H1 (cell line): ENCODE measurements at regions not wholly inside any gene's neighbourhood (a gene's known extent, or its start where the extent isn't known, plus 50 kb on each side); places are given as distances from the start of the nearest gene placed in this dataset.

Source experiments
- CTCF ChIA-PET: fragments of 300-600 bp; sonication (Branson Sonifier 250); formaldehyde crosslinking; loops from one replicate; lab custom pipeline; 2021; ENCODE audit not compliant: partially characterized antibody; lab: Charles Lee
- POLR2A ChIA-PET: fragments of 300-600 bp; sonication (Branson Sonifier 250); formaldehyde crosslinking; loops from one replicate; lab custom pipeline; 2021; ENCODE audit warnings: inconsistent platforms; ENCODE audit not compliant: partially characterized antibody; lab: Charles Lee
- DNase-seq, 2 experiments: peaks; one replicate each; pipeline versions ENCODE4 v3.0.0 to v3.0.0-alpha.2; 2010 to 2022; ENCODE audit warnings: low spot score in 2 of 2, low read depth in 1 of 2, mixed read lengths in 1 of 2
- FAIRE-seq: peaks from 2 replicates; lab custom pipeline; 2011; peaks lifted over from hg19 to GRCh38; lab: Jason Lieb, UNC
- H2AFZ ChIP-seq: 2 replicates; pipeline ENCODE4 v1.8.1; 2012; ENCODE audit warnings: low read length, inconsistent platforms
- H2AK5ac ChIP-seq: 2 replicates; pipeline ENCODE4 v1.6.1; 2013; ENCODE audit warnings: low read depth, low read length
- H2BK120ac ChIP-seq: replicated peaks from 2 replicates; pipeline ENCODE3; 2013; ENCODE audit warnings: low read depth, low read length, inconsistent platforms
- H2BK12ac ChIP-seq: 2 replicates; pipeline ENCODE4 v1.6.1; 2013; ENCODE audit warnings: low read depth, low read length
- H2BK15ac ChIP-seq: 2 replicates; pipeline ENCODE4 v1.6.1; 2013; ENCODE audit warnings: low read length
- H2BK20ac ChIP-seq: 2 replicates; pipeline ENCODE4 v1.6.1; 2013; ENCODE audit warnings: low read length
- H2BK5ac ChIP-seq: 2 replicates; pipeline ENCODE4 v1.6.1; 2013; ENCODE audit warnings: low read depth, low read length
- H3K14ac ChIP-seq: 2 replicates; pipeline ENCODE4 v1.6.1; 2013; ENCODE audit warnings: inconsistent platforms; ENCODE audit not compliant: insufficient read length
- H3K18ac ChIP-seq: 2 replicates; pipeline ENCODE4 v1.6.1; 2013; ENCODE audit warnings: low read length; ENCODE audit errors: extremely low read depth
- H3K23ac ChIP-seq: 2 replicates; pipeline ENCODE4 v1.6.1; 2013; ENCODE audit warnings: inconsistent platforms; ENCODE audit not compliant: insufficient read length
- H3K23me2 ChIP-seq: 2 replicates; pipeline ENCODE4 v1.6.1; 2013; ENCODE audit warnings: low read depth, low read length
- H3K27ac ChIP-seq: 2 replicates; pipeline ENCODE4 v1.6.1; 2011; ENCODE audit warnings: low read depth, low read length, inconsistent platforms
- H3K27me3 ChIP-seq, 4 experiments: replicated peaks in 1 of 4; 1 replicate in 1 of 4; 2 replicates in 3 of 4; pipeline versions ENCODE4 v1.6.1 to v1.8.1; 2011 to 2013; ENCODE audit warnings: low read length in 3 of 4, mild to moderate bottlenecking in 3 of 4, inconsistent platforms in 2 of 4, mixed read lengths in 2 of 4, moderate library complexity in 1 of 4; ENCODE audit not compliant: control insufficient read depth in 3 of 4, insufficient read depth in 3 of 4; ENCODE audit errors: extremely low read depth in 1 of 4
- H3K36me3 ChIP-seq, 4 experiments: 2 replicates each; pipeline versions ENCODE4 v1.6.1 to v1.8.1; 2011 to 2013; ENCODE audit warnings: mild to moderate bottlenecking in 4 of 4, low read length in 3 of 4, moderate library complexity in 2 of 4, control low read depth in 1 of 4, inconsistent platforms in 1 of 4; ENCODE audit not compliant: insufficient read depth in 4 of 4, control insufficient read depth in 2 of 4
- H3K4ac ChIP-seq: replicated peaks from 2 replicates; pipeline ENCODE3; 2013; ENCODE audit warnings: low read length, low read depth, mixed read lengths, inconsistent platforms; ENCODE audit not compliant: insufficient read length
- H3K4me1 ChIP-seq, 4 experiments: replicated peaks in 1 of 4; 1 replicate in 1 of 4; 2 replicates in 3 of 4; pipeline versions ENCODE4 v1.6.1 to v1.8.1; 2011 to 2013; ENCODE audit warnings: low read length in 3 of 4, inconsistent platforms in 2 of 4, mixed read lengths in 1 of 4; ENCODE audit not compliant: insufficient read depth in 4 of 4, control insufficient read depth in 3 of 4
- H3K4me2 ChIP-seq, 2 experiments: 2 replicates each; pipeline versions ENCODE4 v1.6.1 to v1.8.1; 2011 to 2013; ENCODE audit warnings: low read depth in 2 of 2, low read length in 2 of 2, control low read depth in 1 of 2, inconsistent platforms in 1 of 2, mild to moderate bottlenecking in 1 of 2; ENCODE audit not compliant: insufficient read depth in 1 of 2
- H3K4me3 ChIP-seq, 4 experiments: fragments of 200-600, 300-600 bp in 1 of 4; sonication (generic), shearing (Covaris generic), sonication (Bioruptor Twin) in 1 of 4; 2 replicates each; pipeline versions ENCODE4 v1.5.1 to v1.8.1; 2011 to 2016; ENCODE audit warnings: low read length in 4 of 4, low read depth in 3 of 4, control low read depth in 2 of 4, inconsistent platforms in 2 of 4, mild to moderate bottlenecking in 2 of 4, mixed read lengths in 1 of 4, moderate library complexity in 1 of 4; ENCODE audit not compliant: insufficient read depth in 2 of 4; ENCODE audit errors: extremely low read depth in 1 of 4
- H3K56ac ChIP-seq: replicated peaks from 2 replicates; pipeline ENCODE3; 2013; ENCODE audit warnings: low read depth, mild to moderate bottlenecking, mixed read lengths, low read length, inconsistent platforms; ENCODE audit not compliant: insufficient read length
- H3K79me1 ChIP-seq: 2 replicates; pipeline ENCODE4 v1.6.1; 2013; ENCODE audit warnings: low read depth, low read length, control low read depth
- H3K79me2 ChIP-seq, 2 experiments: 2 replicates each; pipeline versions ENCODE4 v1.6.1 to v1.8.1; 2012 to 2013; ENCODE audit warnings: low read length in 2 of 2, mild to moderate bottlenecking in 2 of 2, inconsistent platforms in 1 of 2; ENCODE audit not compliant: insufficient read depth in 2 of 2, control insufficient read depth in 1 of 2
- H3K9ac ChIP-seq, 4 experiments: replicated peaks in 1 of 4; 1 replicate in 1 of 4; 2 replicates in 3 of 4; pipeline versions ENCODE4 v1.6.1 to v1.8.1; 2011 to 2013; ENCODE audit warnings: low read depth in 3 of 4, low read length in 3 of 4, control low read depth in 2 of 4, mild to moderate bottlenecking in 2 of 4, moderate library complexity in 2 of 4, inconsistent platforms in 1 of 4; ENCODE audit errors: extremely low read depth in 1 of 4
- H3K9me3 ChIP-seq, 2 experiments: 2 replicates each; pipeline versions ENCODE4 v1.6.1 to v1.8.1; 2012 to 2013; ENCODE audit warnings: mild to moderate bottlenecking in 2 of 2, moderate library complexity in 2 of 2, control low read depth in 1 of 2, inconsistent platforms in 1 of 2, low read depth in 1 of 2, low read length in 1 of 2, mixed read lengths in 1 of 2; ENCODE audit not compliant: insufficient read depth in 2 of 2
- H4K20me1 ChIP-seq, 2 experiments: replicated peaks in 1 of 2; 2 replicates each; pipeline versions ENCODE3 to v1.8.1; 2011 to 2013; ENCODE audit warnings: inconsistent platforms in 2 of 2, low read length in 2 of 2, mild to moderate bottlenecking in 1 of 2; ENCODE audit not compliant: insufficient read depth in 2 of 2, control insufficient read depth in 1 of 2
- H4K5ac ChIP-seq: 2 replicates; pipeline ENCODE4 v1.6.1; 2013; ENCODE audit warnings: low read length, low read depth, mixed read lengths, inconsistent platforms; ENCODE audit not compliant: insufficient read length
- H4K8ac ChIP-seq: 2 replicates; pipeline ENCODE4 v1.8.0; 2013; ENCODE audit warnings: mild to moderate bottlenecking, moderate library complexity, low read length, inconsistent platforms; ENCODE audit not compliant: insufficient read depth; ENCODE audit errors: extremely low read depth
- H4K91ac ChIP-seq: replicated peaks from 2 replicates; pipeline ENCODE3; 2013; ENCODE audit warnings: low read length, mixed read lengths, inconsistent platforms; ENCODE audit not compliant: insufficient read length
- KDM5A ChIP-seq: fragments of 200-600 bp; IDR thresholded peaks from 2 replicates; pipeline ENCODE4 v1.7.1; 2012; ENCODE audit warnings: mild to moderate bottlenecking, low read length, inconsistent platforms, mixed read lengths
- RAD21 ChIP-seq, 2 experiments: IDR thresholded peaks in 1 of 2; conservative IDR thresholded peaks in 1 of 2; 2 replicates each; pipeline ENCODE4 v1.6.1; 2011; ENCODE audit warnings: low read depth in 2 of 2, low read length in 2 of 2, improper control_type of control experiment in 1 of 2, inconsistent platforms in 1 of 2, mild to moderate bottlenecking in 1 of 2, moderate library complexity in 1 of 2
- TAF7 ChIP-seq: optimal IDR thresholded peaks from 2 replicates; pipeline ENCODE3; 2011; ENCODE audit warnings: low read depth, mild to moderate bottlenecking, inconsistent platforms, low read length, moderate library complexity, borderline replicate concordance
- WGBS, 2 experiments: shearing (Covaris generic) in 1 of 2; methylation state at CpG; one replicate each; pipeline versions ENCODE4 v1.1.6 to v1.1.7; 2013 to 2015; ENCODE audit warnings: low lambda C conversion rate in 2 of 2, mixed read lengths in 2 of 2, inconsistent platforms in 1 of 2, low coverage in 1 of 2, missing lambda C conversion rate in 1 of 2; ENCODE audit not compliant: insufficient replicate concordance in 2 of 2, insufficient coverage in 1 of 2, insufficient read length in 1 of 2; ENCODE audit errors: extremely low coverage in 1 of 2, missing lambda C conversion rate in 1 of 2; 5-methylcytosine and 5-hydroxymethylcytosine counted together

DNA sequence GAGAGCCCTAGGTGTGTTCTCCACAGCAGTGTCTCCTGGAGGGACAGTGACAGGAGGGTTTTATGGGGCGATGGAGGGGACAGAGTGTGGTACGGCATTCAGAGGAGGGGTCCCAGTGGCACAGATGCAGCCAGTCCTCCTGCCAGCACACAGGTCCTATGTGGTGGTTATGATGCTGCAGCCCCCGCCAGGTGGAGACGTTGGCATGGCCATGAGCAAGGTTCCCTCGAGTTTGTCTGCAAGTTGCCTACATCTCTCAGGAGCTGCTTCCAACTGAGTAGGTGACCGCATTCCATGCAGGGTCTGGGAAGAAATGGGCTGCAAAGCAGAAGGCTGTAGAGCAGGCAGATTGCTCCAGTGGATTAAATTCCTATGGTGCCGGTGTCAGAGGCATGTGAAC, 646.0 kb downstream of the TBC1D22A start:
- Histone ChIP-seq H2BK120ac (no peak overlapping the region), H2BK12ac (no peak overlapping the region), H3K36me3 (no peaks in the 10 kb centered on the region), H3K79me1 (no peaks in the 10 kb centered on the region), H3K4ac (no peak overlapping the region), H2BK15ac (no peak overlapping the region), H4K91ac (no peak overlapping the region), H3K14ac (no peak overlapping the region), H2AK5ac (no peak overlapping the region), H3K56ac (no peak overlapping the region), H3K9ac (no peak overlapping the region), H3K4me3 (no peak overlapping the region), H3K4me2 (no peak overlapping the region), H3K18ac (no peak overlapping the region), H3K23ac (no peak overlapping the region), H3K27me3 (no peaks in the 10 kb centered on the region), H2BK20ac (no peak overlapping the region), H3K23me2 (no peaks in the 10 kb centered on the region), H3K4me1 (no peaks in the 10 kb centered on the region), H2AFZ (no peak overlapping the region), H3K79me2 (no peaks in the 10 kb centered on the region), H4K5ac (no peak overlapping the region), H3K9me3 (peaks cover 81 to 95% of the 10 kb centered on the region in 2 experiments), H2BK5ac (no peak overlapping the region), H4K20me1 (no peaks in the 10 kb centered on the region), H4K8ac (no peak overlapping the region), H3K27ac (no peak overlapping the region)
- no peak for DNase-seq
- POLR2A ChIA-PET: no interaction called here
- TF ChIP-seq TAF7 (no peak), KDM5A (no peak), RAD21 (IDR thresholded peaks at IDR 0.05 in 1 of 2, conservative IDR thresholded peaks at IDR 0.05 in 1 of 2; ENCODE audit: low read depth in 2 of 2, low read length in 2 of 2) (peak in 1 of 2 experiments; percentile 8; a peak in 1 of 4 replicates)
- FAIRE-seq: no peak
- CTCF ChIA-PET: interaction anchor here (1.0 kb wide), 1 partner anchor 17 kb away, joined by 4 read pairs; no protein-coding TSS in a partner anchor
- WGBS, 2 experiments: 73% methylated on average over 7 of the region's 7 CpGs; no CpG with 5 or more reads in 1 of the 2 experiments
